Gastrocnemius medialis (tissue), 4 donors: ENCODE measurements at regions not wholly inside any gene's neighbourhood (a gene's known extent, or its start where the extent isn't known, plus 50 kb on each side); places are given as distances from the start of the nearest gene placed in this dataset.

Experiments used
- POLR2A ChIP-seq, 2 donors: fragments of 450-650 bp; IDR thresholded peaks; one replicate each; pipeline ENCODE4 v1.6.1; 2017; ENCODE audit warnings: antibody characterized with exemption in 2 of 2, mild to moderate bottlenecking in 2 of 2, moderate library complexity in 2 of 2
- TF ChIP-seq, protein P1 (sequence below), 5 experiments: fragments of 450-650 bp in 3 of 5; fragments of 200-600 bp in 2 of 5; sonication (generic) in 2 of 5; IDR thresholded peaks in 4 of 5; conservative IDR thresholded peaks in 1 of 5; 1 replicate in 4 of 5; 2 replicates in 1 of 5; pipeline ENCODE4 v1.5.1; 2016 to 2019; ENCODE audit warnings: antibody characterized with exemption in 5 of 5, mild to moderate bottlenecking in 3 of 5, moderate library complexity in 3 of 5

DNA sequence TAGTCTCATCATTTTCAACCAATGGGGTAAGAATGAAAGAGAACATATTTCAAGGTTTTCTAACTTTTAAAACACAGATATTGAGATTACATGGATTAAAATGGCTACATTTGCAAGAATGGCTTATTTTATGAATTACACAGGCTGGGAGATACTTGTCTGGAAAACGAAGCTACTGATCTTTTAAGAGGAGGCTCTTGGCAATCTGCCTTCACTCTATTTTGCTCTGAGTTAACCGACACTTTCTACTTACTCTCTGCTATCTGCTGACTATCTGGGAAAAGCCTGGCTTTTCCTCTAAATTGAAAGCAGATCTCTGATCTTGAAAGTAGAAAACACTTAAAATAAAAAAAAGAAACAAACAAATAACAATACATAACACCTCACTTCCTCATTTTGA, 325.4 kb upstream of the LINC00305 start:
- TF ChIP-seq, protein P1, sequence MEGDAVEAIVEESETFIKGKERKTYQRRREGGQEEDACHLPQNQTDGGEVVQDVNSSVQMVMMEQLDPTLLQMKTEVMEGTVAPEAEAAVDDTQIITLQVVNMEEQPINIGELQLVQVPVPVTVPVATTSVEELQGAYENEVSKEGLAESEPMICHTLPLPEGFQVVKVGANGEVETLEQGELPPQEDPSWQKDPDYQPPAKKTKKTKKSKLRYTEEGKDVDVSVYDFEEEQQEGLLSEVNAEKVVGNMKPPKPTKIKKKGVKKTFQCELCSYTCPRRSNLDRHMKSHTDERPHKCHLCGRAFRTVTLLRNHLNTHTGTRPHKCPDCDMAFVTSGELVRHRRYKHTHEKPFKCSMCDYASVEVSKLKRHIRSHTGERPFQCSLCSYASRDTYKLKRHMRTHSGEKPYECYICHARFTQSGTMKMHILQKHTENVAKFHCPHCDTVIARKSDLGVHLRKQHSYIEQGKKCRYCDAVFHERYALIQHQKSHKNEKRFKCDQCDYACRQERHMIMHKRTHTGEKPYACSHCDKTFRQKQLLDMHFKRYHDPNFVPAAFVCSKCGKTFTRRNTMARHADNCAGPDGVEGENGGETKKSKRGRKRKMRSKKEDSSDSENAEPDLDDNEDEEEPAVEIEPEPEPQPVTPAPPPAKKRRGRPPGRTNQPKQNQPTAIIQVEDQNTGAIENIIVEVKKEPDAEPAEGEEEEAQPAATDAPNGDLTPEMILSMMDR (IDR thresholded peaks at IDR 0.05 in 4 of 5, conservative IDR thresholded peaks at IDR 0.05 in 1 of 5): no peak
- no peak for TF ChIP-seq POLR2A (IDR thresholded peaks at IDR 0.05)
